K562 (cell line): ENCODE measurements at regions not wholly inside any gene's neighbourhood (a gene's known extent, or its start where the extent isn't known, plus 50 kb on each side); places are given as distances from the start of the nearest gene placed in this dataset.

Source experiments
- ATAC-seq: fragments of 200-7000 bp; cut with Tn5 transposase; 3 replicates; pipeline ENCODE4 v1.9.1; 2020; ENCODE audit warnings: moderate library complexity
- BruUV-seq: library from RNA; stranded (reverse); fragments of 400-500 nt; replicated peaks from 2 replicates; lab custom pipeline; 2021; lab: Mats Ljungman, UMichigan
- CTCF ChIA-PET: fragments of 300-600 bp; formaldehyde crosslinking; extraction: SDS; loops from one replicate; lab custom pipeline; 2021; ENCODE audit warnings: low intra/inter-chr PET ratio; lab: Yijun Ruan, JAX
- POLR2A ChIA-PET: fragments of 300-600, 350-650 bp; sonication (Branson Sonifier 250); formaldehyde crosslinking; extraction: SDS; loops from one replicate; lab custom pipeline; 2021; ENCODE audit warnings: antibody characterized with exemption, inconsistent platforms; lab: Yijun Ruan, JAX
- DNase-seq, 4 experiments: peaks; one replicate each; pipeline versions ENCODE4 v3.0.0 to v3.0.0-alpha.2; 2011 to 2018; ENCODE audit warnings: low spot score in 3 of 4, mixed read lengths in 3 of 4; ENCODE audit errors: extremely low read depth in 1 of 4
- FAIRE-seq: peaks from 2 replicates; lab custom pipeline; 2011; peaks lifted over from hg19 to GRCh38; lab: Jason Lieb, UNC
- H2AFZ ChIP-seq: 2 replicates; pipeline ENCODE4 v1.6.0; 2011; ENCODE audit warnings: low read depth, low read length, control low read depth, inconsistent platforms
- H3K27ac ChIP-seq: fragments of 200-600 bp; 3 replicates; pipeline ENCODE4 v1.8.0; 2011; ENCODE audit warnings: low read depth, mild to moderate bottlenecking, control low read depth, inconsistent platforms, low read length, moderate library complexity, mixed read lengths; ENCODE audit errors: extremely low read depth
- H3K27me3 ChIP-seq, 2 experiments: fragments of 300-600 bp in 1 of 2; 2 replicates in 1 of 2; 3 replicates in 1 of 2; pipeline versions ENCODE4 v1.6.0 to v1.8.0; 2011; ENCODE audit warnings: inconsistent platforms in 2 of 2, low read length in 2 of 2, mild to moderate bottlenecking in 1 of 2, mixed read lengths in 1 of 2, moderate library complexity in 1 of 2; ENCODE audit not compliant: control insufficient read depth in 2 of 2, insufficient read depth in 2 of 2
- H3K36me3 ChIP-seq: fragments of 300-600 bp; 3 replicates; pipeline ENCODE4 v1.8.0; 2011; ENCODE audit warnings: mild to moderate bottlenecking, low read length, inconsistent platforms; ENCODE audit not compliant: control insufficient read depth, insufficient read depth
- H3K4me1 ChIP-seq, 2 experiments: fragments of 200-600 bp in 1 of 2; replicated peaks in 1 of 2; 2 replicates in 1 of 2; 3 replicates in 1 of 2; pipeline versions ENCODE4 v1.5.1 to v1.8.0; 2011; ENCODE audit warnings: inconsistent platforms in 2 of 2, low read length in 2 of 2, mild to moderate bottlenecking in 1 of 2, mixed read lengths in 1 of 2, moderate library complexity in 1 of 2; ENCODE audit not compliant: control insufficient read depth in 2 of 2, insufficient read depth in 2 of 2
- H3K4me2 ChIP-seq: 2 replicates; pipeline ENCODE4 v1.6.1; 2011; ENCODE audit warnings: low read length, control low read depth, inconsistent platforms, mixed read lengths; ENCODE audit not compliant: insufficient read depth
- H3K4me3 ChIP-seq: fragments of 200-600 bp; sonication (generic), shearing (Covaris generic); 2 replicates; pipeline ENCODE4 v1.5.1; 2016; ENCODE audit warnings: control low read depth, inconsistent platforms
- H3K79me2 ChIP-seq: fragments of 200-600 bp; 3 replicates; pipeline ENCODE4 v1.8.0; 2011; ENCODE audit warnings: low read length, inconsistent platforms; ENCODE audit not compliant: control insufficient read depth, insufficient read depth
- H3K9ac ChIP-seq, 2 experiments: 2 replicates each; pipeline versions ENCODE4 v1.6.0 to v1.6.1; 2011; ENCODE audit warnings: low read depth in 2 of 2, low read length in 2 of 2, control low read depth in 1 of 2, inconsistent platforms in 1 of 2, mild to moderate bottlenecking in 1 of 2, mixed read lengths in 1 of 2; ENCODE audit not compliant: insufficient read depth in 1 of 2
- H3K9me1 ChIP-seq: one replicate; pipeline ENCODE4 v1.6.0; 2011; ENCODE audit warnings: inconsistent platforms, mild to moderate bottlenecking, low read length, moderate library complexity; ENCODE audit not compliant: control insufficient read depth, insufficient read depth
- H3K9me3 ChIP-seq: replicated peaks from 2 replicates; pipeline ENCODE4 v1.5.1; 2011; ENCODE audit warnings: low read depth, low read length, inconsistent platforms; ENCODE audit not compliant: control insufficient read depth, insufficient read depth
- H4K20me1 ChIP-seq: replicated peaks from 2 replicates; pipeline ENCODE4 v1.6.1; 2011; ENCODE audit warnings: low read length, inconsistent platforms, mixed read lengths; ENCODE audit not compliant: control insufficient read depth, insufficient read depth
- CAMTA2 ChIP-seq: fragments of 250-450 bp; sonication (Bioruptor Pico); conservative IDR thresholded peaks from 2 replicates; pipeline ENCODE4 v1.5.1; 2022
- EGR1 ChIP-seq: fragments of 450-650 bp; conservative IDR thresholded peaks from 2 replicates; pipeline ENCODE4 v1.6.1; 2017; ENCODE audit warnings: mild to moderate bottlenecking
- GABPB1 ChIP-seq: sonication (generic); formaldehyde crosslinking; IDR thresholded peaks from 2 replicates; pipeline ENCODE4 v1.8.0; 2022; ENCODE audit warnings: mild to moderate bottlenecking, missing genetic modification reagents
- HMG20A ChIP-seq: fragments of 450-650 bp; formaldehyde crosslinking; conservative IDR thresholded peaks from 2 replicates; pipeline ENCODE4 v1.4.0; 2020; ENCODE audit warnings: mild to moderate bottlenecking, mixed read lengths
- ILK ChIP-seq: fragments of 450-650 bp; IDR thresholded peaks from 2 replicates; pipeline ENCODE4 v1.6.1; 2016; ENCODE audit warnings: missing genetic modification characterization, low read depth, mild to moderate bottlenecking, missing compliant biosample characterization, moderate library complexity, borderline replicate concordance
- MXI1 ChIP-seq: IDR thresholded peaks from 2 replicates; pipeline ENCODE4 v1.6.1; 2011; ENCODE audit warnings: low read depth, mild to moderate bottlenecking, improper control_type of control experiment, low read length
- NFATC3 ChIP-seq: fragments of 450-650 bp; IDR thresholded peaks from 2 replicates; pipeline ENCODE4 v1.6.1; 2017; ENCODE audit warnings: mild to moderate bottlenecking
- PRMT5 ChIP-seq: sonication (generic); formaldehyde crosslinking; IDR thresholded peaks from 2 replicates; pipeline ENCODE4 v1.5.0; 2020; ENCODE audit warnings: missing genetic modification reagents
- SAP30 ChIP-seq: fragments of 200-600 bp; sonication (generic); IDR thresholded peaks from 2 replicates; pipeline ENCODE4 v1.6.1; 2012; ENCODE audit warnings: borderline replicate concordance, low read depth, mild to moderate bottlenecking, moderate library complexity, low read length, control low read depth, inconsistent platforms; ENCODE audit not compliant: insufficient read depth, poor library complexity, severe bottlenecking
- SMAD1 ChIP-seq: fragments of 150-350 bp; IDR thresholded peaks from 2 replicates; pipeline ENCODE4 v1.6.1; 2014; ENCODE audit warnings: low read length, low read depth; ENCODE audit not compliant: partially characterized antibody
- ZC3H8 ChIP-seq: fragments of 450-650 bp; IDR thresholded peaks from 2 replicates; pipeline ENCODE4 v1.6.1; 2017
- ZNF23 ChIP-seq: fragments of 250-450 bp; sonication (Bioruptor Pico); IDR thresholded peaks from 2 replicates; pipeline ENCODE4 v1.4.0; 2020; ENCODE audit warnings: mild to moderate bottlenecking
- WGBS: fragments of 100-300 bp; shearing (Covaris generic); methylation state at CpG from one replicate; pipeline ENCODE4 v1.1.6; 2016; ENCODE audit warnings: low coverage, mixed read lengths; ENCODE audit not compliant: insufficient coverage; ENCODE audit errors: missing lambda C conversion rate; 5-methylcytosine and 5-hydroxymethylcytosine counted together
- in situ Hi-C: fragments of 300-500 bp; cut with MboI; formaldehyde crosslinking; loops from 4 replicates; pipeline ENCODE4 v1.15.0; 2018; ENCODE audit warnings: inconsistent platforms, mixed read lengths
- intact Hi-C: fragments of 100-400 bp; cut with micrococcal nuclease; formaldehyde crosslinking; loops from 2 replicates; pipeline ENCODE4 v1.14.2; 2022
- TF ChIP-seq, protein P1 (sequence below): sonication (generic); formaldehyde crosslinking; IDR thresholded peaks from 2 replicates; pipeline ENCODE4 v1.4.0; 2020; ENCODE audit warnings: mild to moderate bottlenecking, missing genetic modification reagents
- TF ChIP-seq, protein P2 (sequence below): fragments of 200-800 bp; sonication (Bioruptor generic); IDR thresholded peaks from 2 replicates; pipeline ENCODE4 v1.6.1; 2017; ENCODE audit warnings: missing genetic modification characterization, missing compliant biosample characterization

DNA sequence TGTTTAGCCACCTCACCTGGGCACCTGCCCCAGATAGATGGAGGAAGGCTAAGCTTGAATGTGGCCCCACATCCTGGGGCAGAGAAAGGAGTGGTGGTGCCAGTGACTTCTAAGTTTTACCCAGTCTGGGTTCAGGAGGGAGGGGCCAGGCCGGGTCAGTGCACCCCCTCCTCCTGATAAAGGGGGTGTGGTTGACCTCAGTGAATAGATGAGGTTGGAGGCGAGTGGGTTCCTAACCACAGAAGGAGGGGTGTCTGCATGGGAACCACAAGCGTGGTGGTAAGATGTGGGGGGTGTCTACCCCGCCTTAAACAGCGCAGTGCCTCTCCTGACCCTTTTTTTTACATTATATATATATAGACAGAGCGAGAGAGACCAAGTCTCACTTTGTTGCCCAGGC lies 105.3 kb upstream of the KCTD7 start (continued):
- TF ChIP-seq, protein P1, sequence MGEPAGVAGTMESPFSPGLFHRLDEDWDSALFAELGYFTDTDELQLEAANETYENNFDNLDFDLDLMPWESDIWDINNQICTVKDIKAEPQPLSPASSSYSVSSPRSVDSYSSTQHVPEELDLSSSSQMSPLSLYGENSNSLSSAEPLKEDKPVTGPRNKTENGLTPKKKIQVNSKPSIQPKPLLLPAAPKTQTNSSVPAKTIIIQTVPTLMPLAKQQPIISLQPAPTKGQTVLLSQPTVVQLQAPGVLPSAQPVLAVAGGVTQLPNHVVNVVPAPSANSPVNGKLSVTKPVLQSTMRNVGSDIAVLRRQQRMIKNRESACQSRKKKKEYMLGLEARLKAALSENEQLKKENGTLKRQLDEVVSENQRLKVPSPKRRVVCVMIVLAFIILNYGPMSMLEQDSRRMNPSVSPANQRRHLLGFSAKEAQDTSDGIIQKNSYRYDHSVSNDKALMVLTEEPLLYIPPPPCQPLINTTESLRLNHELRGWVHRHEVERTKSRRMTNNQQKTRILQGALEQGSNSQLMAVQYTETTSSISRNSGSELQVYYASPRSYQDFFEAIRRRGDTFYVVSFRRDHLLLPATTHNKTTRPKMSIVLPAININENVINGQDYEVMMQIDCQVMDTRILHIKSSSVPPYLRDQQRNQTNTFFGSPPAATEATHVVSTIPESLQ (CRISPR knock-in tag) = no peak

DNA sequence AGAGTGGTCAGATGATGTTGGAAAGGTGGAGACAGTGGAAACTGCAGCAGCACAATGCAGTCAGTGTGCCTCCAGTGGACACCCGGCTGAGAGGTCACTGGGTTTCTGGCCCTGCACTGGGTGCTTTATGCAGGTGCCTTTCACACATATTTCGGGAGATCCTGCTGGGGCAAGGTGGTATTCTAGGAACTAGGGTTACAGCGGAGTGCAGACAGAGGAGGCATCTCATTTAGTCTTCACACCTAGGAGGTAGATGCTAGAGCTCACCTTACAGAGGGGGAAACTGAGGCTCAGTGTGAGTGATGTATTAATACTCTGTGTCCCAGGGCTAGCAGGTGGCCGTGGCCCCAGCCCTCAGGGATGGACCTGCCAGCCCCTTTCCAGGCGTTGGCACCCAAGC lies 103.9 kb upstream of the KCTD7 start:
- ATAC-seq (no peak; the same call in 2 of the 3 replicates), FAIRE-seq (no peak), DNase-seq (peak in 1 of 4 experiments; percentile 11)
- no TSS peak for BruUV-seq
- Histone ChIP-seq H3K9ac (peak overlapping the region in 1 of 2 experiments; percentile 32; a peak in 2 of 4 replicates), H3K36me3 (no peaks in the 10 kb centered on the region), H3K27me3 (peaks cover 0 to 5% of the 10 kb centered on the region in 2 experiments; a peak in 2 of 5 replicates), H3K9me3 (no peaks in the 10 kb centered on the region), H4K20me1 (no peaks in the 10 kb centered on the region), H3K27ac (no peak overlapping the region), H3K4me1 (peaks cover 0 to 9% of the 10 kb centered on the region in 2 experiments; a peak in 1 of 5 replicates), H3K79me2 (no peaks in the 10 kb centered on the region), H3K4me2 (no peak overlapping the region), H2AFZ (no peak overlapping the region), H3K9me1 (no peaks in the 10 kb centered on the region), H3K4me3 (no peak overlapping the region)
- in situ Hi-C loops = no loop called here
- TF ChIP-seq PRMT5 (CRISPR knock-in tag) = no peak
- no peak for TF ChIP-seq ILK (tag)
- no peak for TF ChIP-seq MXI1
- no peak for TF ChIP-seq HMG20A (CRISPR knock-in tag)
- no peak for TF ChIP-seq ZNF23 (CRISPR knock-in tag)
- TF ChIP-seq GABPB1 = no peak
- no peak for TF ChIP-seq SAP30
- no peak for TF ChIP-seq NFATC3
- no peak for TF ChIP-seq ZC3H8
- TF ChIP-seq SMAD1 = no peak
- no peak for TF ChIP-seq EGR1
- TF ChIP-seq, protein P2, sequence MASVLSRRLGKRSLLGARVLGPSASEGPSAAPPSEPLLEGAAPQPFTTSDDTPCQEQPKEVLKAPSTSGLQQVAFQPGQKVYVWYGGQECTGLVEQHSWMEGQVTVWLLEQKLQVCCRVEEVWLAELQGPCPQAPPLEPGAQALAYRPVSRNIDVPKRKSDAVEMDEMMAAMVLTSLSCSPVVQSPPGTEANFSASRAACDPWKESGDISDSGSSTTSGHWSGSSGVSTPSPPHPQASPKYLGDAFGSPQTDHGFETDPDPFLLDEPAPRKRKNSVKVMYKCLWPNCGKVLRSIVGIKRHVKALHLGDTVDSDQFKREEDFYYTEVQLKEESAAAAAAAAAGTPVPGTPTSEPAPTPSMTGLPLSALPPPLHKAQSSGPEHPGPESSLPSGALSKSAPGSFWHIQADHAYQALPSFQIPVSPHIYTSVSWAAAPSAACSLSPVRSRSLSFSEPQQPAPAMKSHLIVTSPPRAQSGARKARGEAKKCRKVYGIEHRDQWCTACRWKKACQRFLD (CRISPR knock-in tag) = no peak
- no peak for TF ChIP-seq CAMTA2 (CRISPR knock-in tag)
- intact Hi-C loops = no loop called here
- ChIA-PET CTCF (no interaction called here), POLR2A (interaction anchor here (0.6 kb wide), 1 partner anchor 160 kb away, joined by 3 read pairs; no protein-coding TSS in a partner anchor)
- 32% methylated on average over 5 of the region's 5 CpGs for WGBS
